ENCODE measurements at regions not wholly inside any gene's neighbourhood (a gene's known extent, or its start where the extent isn't known, plus 50 kb on each side); places are given as distances from the start of the nearest gene placed in this dataset.

DNA sequence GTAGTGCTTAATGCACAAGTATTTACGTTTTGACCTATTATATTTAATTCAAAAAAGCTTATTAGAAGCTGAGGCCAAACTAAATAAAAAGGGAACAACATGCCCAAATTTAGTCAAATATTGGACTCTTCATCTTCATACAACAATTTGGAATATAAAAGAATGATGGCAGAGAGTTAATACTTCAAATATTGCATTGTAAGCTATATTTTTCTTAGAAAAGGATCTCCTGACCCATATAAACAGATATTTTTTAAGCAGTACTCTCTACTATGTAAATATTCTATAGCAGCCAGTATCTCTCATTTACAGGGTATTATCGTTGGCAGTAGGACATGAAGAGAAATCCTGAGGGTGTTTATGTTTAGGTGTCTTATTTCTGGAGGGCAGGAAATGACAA is 531.2 kb downstream of the NYAP2 start:
- no peak for TF ChIP-seq POLR2AphosphoS5 (IDR thresholded peaks at IDR 0.05; ENCODE audit: low read depth, low read length)
- TF ChIP-seq, protein P1, sequence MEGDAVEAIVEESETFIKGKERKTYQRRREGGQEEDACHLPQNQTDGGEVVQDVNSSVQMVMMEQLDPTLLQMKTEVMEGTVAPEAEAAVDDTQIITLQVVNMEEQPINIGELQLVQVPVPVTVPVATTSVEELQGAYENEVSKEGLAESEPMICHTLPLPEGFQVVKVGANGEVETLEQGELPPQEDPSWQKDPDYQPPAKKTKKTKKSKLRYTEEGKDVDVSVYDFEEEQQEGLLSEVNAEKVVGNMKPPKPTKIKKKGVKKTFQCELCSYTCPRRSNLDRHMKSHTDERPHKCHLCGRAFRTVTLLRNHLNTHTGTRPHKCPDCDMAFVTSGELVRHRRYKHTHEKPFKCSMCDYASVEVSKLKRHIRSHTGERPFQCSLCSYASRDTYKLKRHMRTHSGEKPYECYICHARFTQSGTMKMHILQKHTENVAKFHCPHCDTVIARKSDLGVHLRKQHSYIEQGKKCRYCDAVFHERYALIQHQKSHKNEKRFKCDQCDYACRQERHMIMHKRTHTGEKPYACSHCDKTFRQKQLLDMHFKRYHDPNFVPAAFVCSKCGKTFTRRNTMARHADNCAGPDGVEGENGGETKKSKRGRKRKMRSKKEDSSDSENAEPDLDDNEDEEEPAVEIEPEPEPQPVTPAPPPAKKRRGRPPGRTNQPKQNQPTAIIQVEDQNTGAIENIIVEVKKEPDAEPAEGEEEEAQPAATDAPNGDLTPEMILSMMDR (IDR thresholded peaks at IDR 0.05), result no peak
- TF ChIP-seq TCF7L2 (IDR thresholded peaks at IDR 0.05; ENCODE audit: low read depth, low read length), result no peak
- no peak for TF ChIP-seq SIN3A (IDR thresholded peaks at IDR 0.05; ENCODE audit: borderline replicate concordance, insufficient read depth, low read depth, low read length)

Data from Panc1 (cell line).